ENCODE measurements at regions not wholly inside any gene's neighbourhood (a gene's known extent, or its start where the extent isn't known, plus 50 kb on each side); places are given as distances from the start of the nearest gene placed in this dataset.

- TF ChIP-seq EZH2phosphoT487 (IDR thresholded peaks at IDR 0.05; ENCODE audit: borderline replicate concordance, low read depth, low read length) = no peak
- TF ChIP-seq CTCF (conservative IDR thresholded peaks at IDR 0.05; ENCODE audit: low read length) = no peak
Observed at GRCh38 chr6:153842491-153842890, 196.5 kb upstream of the OPRM1 start.
